HCT116 (cell line): ENCODE measurements at regions not wholly inside any gene's neighbourhood (a gene's known extent, or its start where the extent isn't known, plus 50 kb on each side); places are given as distances from the start of the nearest gene placed in this dataset.

Source experiments
- ATAC-seq: fragments of 200-7000 bp; cut with Tn5 transposase; 2 replicates; pipeline ENCODE4 v1.9.1; 2020; ENCODE audit warnings: mild to moderate bottlenecking, moderate library complexity
- BruUV-seq: library from RNA; stranded (reverse); fragments of 400-500 nt; replicated peaks from 2 replicates; lab custom pipeline; 2021; lab: Mats Ljungman, UMichigan
- CTCF ChIA-PET: fragments of 300-600 bp; sonication (Branson Sonifier 250); formaldehyde crosslinking; loops from one replicate; lab custom pipeline; 2021; ENCODE audit warnings: antibody characterized with exemption; lab: Charles Lee
- POLR2A ChIA-PET: fragments of 300-600, 350-600 bp; sonication (Branson Sonifier 250); formaldehyde crosslinking; loops from one replicate; lab custom pipeline; 2021; ENCODE audit warnings: antibody characterized with exemption; lab: Charles Lee
- RAD21 ChIA-PET, 2 experiments: fragments of 300-600 bp; sonication (Branson Sonifier 250); formaldehyde crosslinking; loops; one replicate each; lab custom pipeline; 2023; ENCODE audit warnings: low total read pairs in 2 of 2; ENCODE audit not compliant: uncharacterized antibody in 2 of 2, unreplicated experiment in 2 of 2, low non-redundant PET in 1 of 2; lab: Charles Lee
- DNase-seq: peaks from one replicate; pipeline ENCODE4 v3.0.0-alpha.2; 2010; ENCODE audit warnings: low read depth, low spot score
- H2AFZ ChIP-seq: fragments of 200-600 bp; shearing (Covaris generic), sonication (generic); 2 replicates; pipeline ENCODE4 v1.6.1; 2017; ENCODE audit warnings: low read depth, mixed run types, mixed read lengths, antibody characterized with exemption, low read length; ENCODE audit not compliant: poor library complexity, severe bottlenecking
- H3K27ac ChIP-seq: 2 replicates; pipeline ENCODE4 v1.5.1; 2012; ENCODE audit warnings: low read depth, low read length
- H3K27me3 ChIP-seq: fragments of 200-600 bp; sonication (generic); 2 replicates; pipeline ENCODE4 v1.6.1; 2016; ENCODE audit warnings: mixed run types, low read length, mixed read lengths; ENCODE audit not compliant: insufficient read depth
- H3K36me3 ChIP-seq, 2 experiments: fragments of 200-500 bp in 1 of 2; fragments of 200-600 bp in 1 of 2; sonication (Bioruptor generic) in 1 of 2; sonication (generic) in 1 of 2; 2 replicates each; pipeline versions ENCODE4 v1.5.1 to v1.6.1; 2014 to 2016; ENCODE audit warnings: low read length in 2 of 2, inconsistent platforms in 1 of 2, mixed read lengths in 1 of 2, mixed run types in 1 of 2; ENCODE audit not compliant: insufficient read depth in 2 of 2, control insufficient read depth in 1 of 2
- H3K4me1 ChIP-seq, 2 experiments: fragments of 200-600 bp in 1 of 2; sonication (generic) in 1 of 2; 2 replicates each; pipeline versions ENCODE4 v1.5.1 to v1.6.1; 2012 to 2017; ENCODE audit warnings: low read length in 2 of 2, inconsistent platforms in 1 of 2, mild to moderate bottlenecking in 1 of 2, mixed read lengths in 1 of 2, mixed run types in 1 of 2, moderate library complexity in 1 of 2; ENCODE audit not compliant: insufficient read depth in 2 of 2, control insufficient read depth in 1 of 2
- H3K4me2 ChIP-seq: fragments of 200-600 bp; sonication (generic); 2 replicates; pipeline ENCODE4 v1.6.1; 2017; ENCODE audit warnings: mixed run types, low read length, mixed read lengths
- H3K4me3 ChIP-seq, 2 experiments: fragments of 200-600 bp in 1 of 2; sonication (generic) in 1 of 2; replicated peaks in 1 of 2; 2 replicates each; pipeline ENCODE4 v1.5.1; 2011 to 2016; ENCODE audit warnings: low read length in 2 of 2, control low read depth in 1 of 2, low read depth in 1 of 2, mild to moderate bottlenecking in 1 of 2, mixed read lengths in 1 of 2, mixed run types in 1 of 2
- H3K79me2 ChIP-seq: fragments of 200-600 bp; sonication (generic); 2 replicates; pipeline ENCODE4 v1.6.1; 2017; ENCODE audit warnings: mild to moderate bottlenecking, mixed run types, low read length, moderate library complexity, mixed read lengths; ENCODE audit not compliant: insufficient read depth
- H3K9ac ChIP-seq: fragments of 200-600 bp; sonication (generic); 2 replicates; pipeline ENCODE4 v1.6.1; 2016; ENCODE audit warnings: low read length, mixed read lengths
- H3K9me2 ChIP-seq: fragments of 200-600 bp; sonication (generic), shearing (Covaris generic); 2 replicates; pipeline ENCODE4 v1.6.1; 2017; ENCODE audit warnings: mixed run types, mild to moderate bottlenecking, moderate library complexity; ENCODE audit not compliant: insufficient read depth
- H3K9me3 ChIP-seq, 2 experiments: fragments of 200-500 bp in 1 of 2; fragments of 200-600 bp in 1 of 2; sonication (Bioruptor generic) in 1 of 2; sonication (generic) in 1 of 2; 2 replicates each; pipeline ENCODE4 v1.6.1; 2014 to 2017; ENCODE audit warnings: low read length in 2 of 2, mixed read lengths in 2 of 2, inconsistent platforms in 1 of 2, low read depth in 1 of 2, mild to moderate bottlenecking in 1 of 2, mixed run types in 1 of 2, moderate library complexity in 1 of 2; ENCODE audit not compliant: control insufficient read depth in 1 of 2, insufficient read depth in 1 of 2
- H4K20me1 ChIP-seq: fragments of 200-600 bp; sonication (generic), shearing (Covaris generic); 2 replicates; pipeline ENCODE4 v1.6.1; 2017; ENCODE audit warnings: mixed run types, mild to moderate bottlenecking, moderate library complexity; ENCODE audit not compliant: insufficient read depth
- ATF3 ChIP-seq: IDR thresholded peaks from 2 replicates; pipeline ENCODE4 v1.6.1; 2012
- CEBPB ChIP-seq: IDR thresholded peaks from 2 replicates; pipeline ENCODE4 v1.6.1; 2012; ENCODE audit warnings: low read depth
- CTCF ChIP-seq, 3 experiments: fragments of 200-600 bp in 1 of 3; sonication (generic) in 1 of 3; IDR thresholded peaks in 2 of 3; conservative IDR thresholded peaks in 1 of 3; 2 replicates each; pipeline ENCODE4 v1.5.1; 2012 to 2017; ENCODE audit warnings: low read depth in 2 of 3, low read length in 2 of 3, antibody characterized with exemption in 1 of 3, borderline replicate concordance in 1 of 3, control low read depth in 1 of 3, mild to moderate bottlenecking in 1 of 3, mixed read lengths in 1 of 3, mixed run types in 1 of 3, moderate library complexity in 1 of 3; ENCODE audit not compliant: insufficient read depth in 1 of 3
- EGR1 ChIP-seq: IDR thresholded peaks from 2 replicates; pipeline ENCODE4 v1.6.1; 2012; ENCODE audit warnings: low read depth
- EZH2 ChIP-seq: fragments of 200-600 bp; sonication (generic); IDR thresholded peaks from 2 replicates; pipeline ENCODE4 v1.6.1; 2017; ENCODE audit warnings: antibody characterized with exemption, mixed run types
- FOSL1 ChIP-seq: IDR thresholded peaks from 2 replicates; pipeline ENCODE4 v1.6.1; 2012; ENCODE audit warnings: low read depth
- JUND ChIP-seq: IDR thresholded peaks from 2 replicates; pipeline ENCODE4 v1.6.1; 2012
- POLR2A ChIP-seq: IDR thresholded peaks from 2 replicates; pipeline ENCODE4 v1.7.0; 2011; ENCODE audit warnings: borderline replicate concordance; ENCODE audit not compliant: insufficient read depth, insufficient read length; ENCODE audit errors: extremely low read depth
- RAD21 ChIP-seq: IDR thresholded peaks from 2 replicates; pipeline ENCODE4 v1.6.1; 2012; ENCODE audit warnings: low read depth, mild to moderate bottlenecking
- REST ChIP-seq: IDR thresholded peaks from 2 replicates; pipeline ENCODE4 v1.6.1; 2012; ENCODE audit warnings: low read depth
- SIN3A ChIP-seq: IDR thresholded peaks from 2 replicates; pipeline ENCODE4 v1.6.1; 2012; ENCODE audit warnings: low read depth
- SP1 ChIP-seq: IDR thresholded peaks from 2 replicates; pipeline ENCODE4 v1.6.1; 2012; ENCODE audit warnings: low read depth
- TCF7L2 ChIP-seq: IDR thresholded peaks from 2 replicates; pipeline ENCODE4 v1.7.0; 2011; ENCODE audit warnings: borderline replicate concordance, inconsistent platforms; ENCODE audit not compliant: insufficient read depth, insufficient read length; ENCODE audit errors: extremely low read depth
- YY1 ChIP-seq: IDR thresholded peaks from 2 replicates; pipeline ENCODE4 v1.6.1; 2011; ENCODE audit warnings: low read length, low read depth, moderate library complexity, mild to moderate bottlenecking; ENCODE audit not compliant: insufficient replicate concordance; ENCODE audit errors: extremely low read depth
- ZFX ChIP-seq: fragments of 450-650 bp; IDR thresholded peaks from 2 replicates; pipeline ENCODE4 v1.6.1; 2017
- intact Hi-C: fragments of 100-400 bp; cut with micrococcal nuclease; formaldehyde crosslinking; loops from 2 replicates; pipeline ENCODE4 v1.10.0; 2022

GRCh38 chr5:89187883-89188465 is 305.0 kb upstream of the MEF2C start:
- Histone ChIP-seq H4K20me1 (no peaks in the 10 kb centered on the region), H3K4me2 (no peak overlapping the region), H3K36me3 (no peaks in the 10 kb centered on the region), H3K27me3 (no peaks in the 10 kb centered on the region), H3K9ac (no peak overlapping the region), H3K4me1 (no peaks in the 10 kb centered on the region), H3K27ac (no peak overlapping the region), H2AFZ (no peak overlapping the region), H3K9me2 (no peaks in the 10 kb centered on the region), H3K4me3 (no peak overlapping the region), H3K79me2 (no peaks in the 10 kb centered on the region), H3K9me3 (no peaks in the 10 kb centered on the region)
- CTCF ChIA-PET = no interaction called here
- intact Hi-C loops = no loop called here
- DNase-seq = no peak
- no peak for TF ChIP-seq ATF3
- TF ChIP-seq FOSL1 = no peak
- TF ChIP-seq ZFX = no peak
- no peak for TF ChIP-seq EZH2
- no peak for TF ChIP-seq JUND
- no peak for TF ChIP-seq CTCF (IDR thresholded peaks at IDR 0.05 in 2 of 3, conservative IDR thresholded peaks at IDR 0.05 in 1 of 3; ENCODE audit: borderline replicate concordance in 1 of 3, insufficient read depth in 1 of 3, low read depth in 2 of 3, low read length in 2 of 3)
- TF ChIP-seq SP1 = no peak
- TF ChIP-seq SIN3A = no peak
- TF ChIP-seq REST = no peak
- no peak for TF ChIP-seq RAD21
- no peak for TF ChIP-seq YY1
- TF ChIP-seq TCF7L2 = no peak
- no peak for TF ChIP-seq EGR1
- TF ChIP-seq POLR2A = no peak
- no peak for TF ChIP-seq CEBPB
- BruUV-seq = no TSS peak
- RAD21 ChIA-PET = no interaction called here
- POLR2A ChIA-PET = no interaction called here
- no peak for ATAC-seq
